Subcutaneous abdominal adipose tissue (tissue), 5 donors: ENCODE measurements at regions not wholly inside any gene's neighbourhood (a gene's known extent, or its start where the extent isn't known, plus 50 kb on each side); places are given as distances from the start of the nearest gene placed in this dataset.
"Not testable (repeated sequence)": the region's sequence is repeated elsewhere in the genome, so short reads cannot be mapped to it uniquely, and the experiment has no call there.

Source experiments
- H3K27ac ChIP-seq: one replicate; pipeline ENCODE4 v1.7.0; 2013; ENCODE audit warnings: low read depth, mild to moderate bottlenecking, inconsistent platforms, low read length, moderate library complexity
- H3K27me3 ChIP-seq, 5 donors: one replicate each; pipeline ENCODE4 v1.7.0; 2013; ENCODE audit warnings: low read length in 5 of 5, inconsistent platforms in 1 of 5; ENCODE audit not compliant: control insufficient read depth in 5 of 5, insufficient read depth in 4 of 5
- H3K36me3 ChIP-seq, 5 donors: one replicate each; pipeline ENCODE4 v1.7.0; 2013; ENCODE audit warnings: low read length in 5 of 5; ENCODE audit not compliant: control insufficient read depth in 5 of 5, insufficient read depth in 5 of 5
- H3K4me1 ChIP-seq, 5 donors: one replicate each; pipeline ENCODE4 v1.7.0; 2013; ENCODE audit warnings: low read length in 5 of 5, mild to moderate bottlenecking in 3 of 5, moderate library complexity in 1 of 5; ENCODE audit not compliant: control insufficient read depth in 5 of 5, insufficient read depth in 5 of 5
- H3K4me3 ChIP-seq, 5 donors: one replicate each; pipeline ENCODE4 v1.7.0; 2013; ENCODE audit warnings: low read length in 5 of 5, low read depth in 1 of 5
- H3K9ac ChIP-seq, 5 donors: one replicate each; pipeline ENCODE4 v1.7.0; 2013; ENCODE audit warnings: low read length in 5 of 5, mild to moderate bottlenecking in 4 of 5, moderate library complexity in 3 of 5
- H3K9me3 ChIP-seq, 5 donors: one replicate each; pipeline ENCODE4 v1.7.0; 2013; ENCODE audit warnings: low read length in 5 of 5; ENCODE audit not compliant: control insufficient read depth in 5 of 5
- donor health status: healthy.
- donor health status: healthy.
- donor health status: healthy.
- donor health status: healthy.
- donor health status: healthy.

DNA sequence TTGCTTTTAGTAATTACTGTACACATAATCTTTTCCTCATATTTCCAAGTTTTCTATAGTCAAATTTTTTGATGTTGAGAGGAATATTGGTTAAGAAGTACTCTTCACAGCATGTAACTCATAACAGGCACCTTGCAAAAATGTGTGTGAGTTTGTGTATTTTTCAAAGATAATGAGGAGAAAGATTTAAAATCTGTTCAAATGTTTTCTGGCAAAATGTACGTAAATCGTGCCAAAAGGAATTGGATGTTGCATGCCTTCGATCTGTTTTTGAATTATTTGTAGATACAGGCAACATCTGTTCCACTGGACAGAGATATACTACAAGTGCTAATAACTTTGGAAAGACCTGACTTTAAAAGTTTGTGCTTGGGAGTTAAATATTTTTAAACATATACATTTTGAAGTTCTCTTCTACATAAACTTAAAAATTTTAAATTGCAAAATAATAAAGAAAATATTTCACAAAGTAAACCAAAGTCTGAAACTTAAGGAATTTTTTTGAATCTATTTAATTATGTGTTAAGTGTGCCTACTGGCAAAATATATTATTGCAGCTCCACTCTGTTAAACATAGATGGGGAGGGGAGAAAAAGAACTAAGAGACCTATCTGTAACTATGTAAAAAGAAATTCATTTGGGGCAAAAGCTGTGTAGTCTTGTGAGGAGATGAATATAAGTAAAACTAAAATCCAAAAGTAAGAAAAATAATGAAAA is 133.5 kb upstream of the UBE2E3 start:
- no peaks in the 10 kb centered on the region for H3K9me3 ChIP-seq
- no peaks in the 10 kb centered on the region for H3K36me3 ChIP-seq
- no peak overlapping the region for H3K27ac ChIP-seq
- no peak overlapping the region for H3K4me3 ChIP-seq
- H3K4me1 ChIP-seq, result no peaks in the 10 kb centered on the region
- no peak overlapping the region for H3K9ac ChIP-seq
- no peaks in the 10 kb centered on the region for H3K27me3 ChIP-seq

DNA sequence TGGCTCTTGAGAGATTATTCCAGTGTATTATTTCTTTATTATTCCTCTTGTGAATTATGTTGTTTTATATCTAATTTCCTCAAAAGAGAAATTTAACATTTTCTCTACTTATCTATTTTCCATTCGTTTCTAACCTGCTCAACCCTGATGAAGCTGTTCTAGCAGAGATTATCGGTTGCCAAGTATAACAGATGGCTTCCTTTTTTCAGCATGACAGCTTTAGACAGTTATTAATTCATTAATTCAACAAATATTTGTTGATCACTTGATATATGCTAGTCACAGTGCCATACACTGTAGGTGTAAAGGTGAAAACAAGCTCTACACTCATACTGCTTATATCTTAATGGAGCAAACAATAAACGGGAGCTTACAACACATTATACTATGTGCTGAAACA is 137.9 kb upstream of the UBE2E3 start:
- H3K9ac ChIP-seq, result no peak overlapping the region
- no peaks in the 10 kb centered on the region for H3K27me3 ChIP-seq
- no peak overlapping the region for H3K4me3 ChIP-seq
- no peaks in the 10 kb centered on the region for H3K4me1 ChIP-seq
- no peaks in the 10 kb centered on the region for H3K9me3 ChIP-seq
- H3K36me3 ChIP-seq, result no peaks in the 10 kb centered on the region
- H3K27ac ChIP-seq, result no peak overlapping the region

DNA sequence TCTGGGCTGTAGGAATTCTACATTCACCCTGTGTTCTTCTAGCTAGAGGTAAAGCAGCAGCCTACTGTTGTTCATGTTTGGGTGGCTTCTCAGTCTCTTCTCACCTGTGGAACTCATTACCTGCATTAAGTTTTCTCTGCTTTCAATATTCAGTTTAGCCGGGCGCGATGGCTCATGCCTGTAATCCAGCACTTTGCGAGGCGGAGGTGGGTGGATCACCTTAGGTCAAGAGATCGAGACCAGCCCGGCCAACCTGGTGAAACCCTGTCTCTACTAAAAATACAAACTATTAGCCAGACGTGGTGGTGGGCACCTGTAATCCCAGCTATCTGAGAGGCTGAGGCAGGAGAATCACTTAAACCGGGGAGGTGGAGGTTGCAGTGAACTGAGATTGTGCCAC is 139.8 kb upstream of the UBE2E3 start:
- no peaks in the 10 kb centered on the region for H3K9me3 ChIP-seq
- H3K4me1 ChIP-seq, result no peaks in the 10 kb centered on the region
- no peak overlapping the region for H3K4me3 ChIP-seq
- H3K27ac ChIP-seq, result no peak overlapping the region
- no peaks in the 10 kb centered on the region for H3K36me3 ChIP-seq
- H3K9ac ChIP-seq, result no peak overlapping the region
- H3K27me3 ChIP-seq, result no peaks in the 10 kb centered on the region

DNA sequence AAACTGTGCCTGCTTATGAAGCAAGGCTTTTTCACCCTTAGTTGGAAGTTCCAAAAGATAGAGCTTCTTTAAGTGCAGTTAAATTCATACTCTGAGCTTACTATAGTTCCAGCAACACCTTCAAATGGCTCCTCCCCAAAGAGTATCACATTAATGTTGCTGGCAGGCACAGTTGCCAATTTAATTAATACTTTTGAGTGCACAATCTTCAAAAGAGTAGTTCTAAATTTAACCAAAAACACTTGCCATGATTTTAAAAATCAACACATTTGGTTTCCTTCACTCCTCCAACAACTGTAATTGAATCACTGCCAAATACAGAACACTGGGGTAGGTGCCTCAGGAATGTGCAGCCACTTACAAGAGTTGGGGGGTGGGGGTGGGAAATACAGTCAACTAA is 150.6 kb upstream of the UBE2E3 start:
- no peaks in the 10 kb centered on the region for H3K27me3 ChIP-seq
- no peak overlapping the region for H3K4me3 ChIP-seq
- H3K27ac ChIP-seq, result no peak overlapping the region

GRCh38 chr2:180829261-180829660 is 151.1 kb upstream of the UBE2E3 start:
- Histone ChIP-seq H3K4me3 (no peak overlapping the region), H3K9me3 (no peaks in the 10 kb centered on the region), H3K27ac (no peak overlapping the region), H3K4me1 (no peaks in the 10 kb centered on the region), H3K36me3 (no peaks in the 10 kb centered on the region), H3K27me3 (no peaks in the 10 kb centered on the region), H3K9ac (no peak overlapping the region)

More for the DNA sequence above, 150.6 kb upstream of the UBE2E3 start:
- H3K9ac ChIP-seq, result no peak overlapping the region
- H3K36me3 ChIP-seq, result no peaks in the 10 kb centered on the region
- no peaks in the 10 kb centered on the region for H3K9me3 ChIP-seq
- H3K4me1 ChIP-seq, result no peaks in the 10 kb centered on the region

- H3K4me1 ChIP-seq, result no peaks in the 10 kb centered on the region
- no peak overlapping the region for H3K4me3 ChIP-seq
- H3K36me3 ChIP-seq, result no peaks in the 10 kb centered on the region
- no peaks in the 10 kb centered on the region for H3K27me3 ChIP-seq
- H3K9ac ChIP-seq, result no peak overlapping the region
- H3K27ac ChIP-seq, result no peak overlapping the region
- no peaks in the 10 kb centered on the region for H3K9me3 ChIP-seq
These were observed 151.6 kb upstream of the UBE2E3 start for GRCh38 chr2:180828756-180829155.

DNA sequence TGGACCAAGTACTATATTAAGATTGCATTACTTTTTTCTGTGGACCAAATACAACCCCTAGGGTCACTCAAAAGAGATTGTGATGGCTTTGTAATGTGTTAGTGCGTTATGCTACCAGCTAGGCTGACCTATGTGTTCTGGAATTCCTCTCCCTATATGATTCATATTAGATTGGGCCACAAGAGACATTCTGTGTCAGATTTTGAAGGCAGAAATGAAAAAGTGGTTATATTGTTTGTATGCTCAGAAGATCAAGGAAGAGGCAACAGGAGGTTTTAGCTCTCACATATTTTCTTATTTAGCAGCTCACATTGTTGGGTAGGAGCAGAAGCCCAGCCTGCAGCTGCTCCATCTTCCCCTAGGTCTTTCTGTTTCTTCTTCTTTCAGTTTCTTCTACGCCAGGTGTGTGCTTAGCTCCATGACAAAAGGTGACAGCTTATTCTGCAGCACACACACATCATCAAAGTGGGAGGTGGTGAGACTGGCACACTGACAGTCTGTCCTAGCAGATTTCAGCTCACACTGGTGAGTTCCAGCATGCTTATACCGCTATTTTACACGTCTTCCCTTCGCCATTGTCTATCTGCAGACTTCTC is 156.8 kb upstream of the UBE2E3 start:
- Histone ChIP-seq H3K36me3 (no peaks in the 10 kb centered on the region), H3K9ac (no peak overlapping the region), H3K27me3 (no peaks in the 10 kb centered on the region), H3K9me3 (no peaks in the 10 kb centered on the region), H3K4me3 (no peak overlapping the region), H3K4me1 (no peaks in the 10 kb centered on the region), H3K27ac (no peak overlapping the region)

GRCh38 chr2:180819106-180819505 is 161.3 kb upstream of the UBE2E3 start:
- no peaks in the 10 kb centered on the region for H3K36me3 ChIP-seq
- H3K4me1 ChIP-seq, result no peaks in the 10 kb centered on the region
- H3K27ac ChIP-seq, result no peak overlapping the region

DNA sequence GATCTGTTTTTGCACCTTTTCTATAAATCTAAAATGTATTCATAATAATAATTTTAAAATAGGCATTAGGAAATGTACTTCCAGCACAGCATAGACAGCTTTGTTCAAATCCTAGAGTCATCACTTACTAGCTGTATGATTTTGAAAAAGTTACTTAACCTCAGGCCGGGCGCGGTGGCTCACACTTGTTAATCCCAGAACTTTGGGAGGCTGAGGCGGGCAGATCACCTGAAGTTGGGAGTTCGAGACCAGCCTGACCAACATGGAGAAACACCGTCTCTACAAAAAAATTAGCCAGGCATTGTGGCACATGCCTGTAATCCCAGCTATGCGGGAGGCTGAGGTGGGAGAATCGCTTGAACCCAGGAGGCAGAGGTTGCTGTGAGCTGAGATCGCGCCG is 161.7 kb upstream of the UBE2E3 start:
- H3K4me1 ChIP-seq, H3K9me3 ChIP-seq, H3K27me3 ChIP-seq: not testable (repeated sequence)

More at GRCh38 chr2:180819106-180819505, 161.3 kb upstream of the UBE2E3 start:
- H3K9ac ChIP-seq, result no peak overlapping the region
- no peak overlapping the region for H3K4me3 ChIP-seq
- H3K9me3 ChIP-seq, result peaks cover 0 to 9% (median 0%) of the 10 kb centered on the region in 5 donors
- no peaks in the 10 kb centered on the region for H3K27me3 ChIP-seq

GRCh38 chr2:180799141-180799540 is 181.3 kb upstream of the UBE2E3 start:
- no peak overlapping the region for H3K4me3 ChIP-seq

More for the DNA sequence above, 161.7 kb upstream of the UBE2E3 start:
- H3K9ac ChIP-seq, H3K36me3 ChIP-seq, H3K4me3 ChIP-seq, H3K27ac ChIP-seq: not testable (repeated sequence)

More at GRCh38 chr2:180799141-180799540, 181.3 kb upstream of the UBE2E3 start:
- Histone ChIP-seq H3K27ac (no peak overlapping the region), H3K27me3 (no peaks in the 10 kb centered on the region), H3K36me3 (no peaks in the 10 kb centered on the region), H3K9me3 (no peaks in the 10 kb centered on the region), H3K9ac (no peak overlapping the region), H3K4me1 (no peaks in the 10 kb centered on the region)
